Frontal cortex (tissue), 3 donors: ENCODE measurements at regions not wholly inside any gene's neighbourhood (a gene's known extent, or its start where the extent isn't known, plus 50 kb on each side); places are given as distances from the start of the nearest gene placed in this dataset.
"Not testable (repeated sequence)": the region's sequence is repeated elsewhere in the genome, so short reads cannot be mapped to it uniquely, and the experiment has no call there.

ENCODE experiments used
- DNase-seq, 2 donors: peaks; one replicate each; pipeline ENCODE4 v3.0.0; 2012; ENCODE audit warnings: low spot score in 2 of 2
- FAIRE-seq: peaks from 2 replicates; lab custom pipeline; 2012; peaks lifted over from hg19 to GRCh38; lab: Jason Lieb, UNC
- donor health status: control.
- donor health status: control.
- donor health status: control.

- FAIRE-seq (no peak), DNase-seq (no peak)
Measured at GRCh38 chr3:5035113-5035512, 55.9 kb downstream of the BHLHE40 start.

- FAIRE-seq = no peak
- DNase-seq = no peak
Measured at GRCh38 chr3:5035692-5036391, 56.6 kb downstream of the BHLHE40 start.

GRCh38 chr3:5036392-5036766 is 57.1 kb downstream of the BHLHE40 start:
- no peak for FAIRE-seq

DNA sequence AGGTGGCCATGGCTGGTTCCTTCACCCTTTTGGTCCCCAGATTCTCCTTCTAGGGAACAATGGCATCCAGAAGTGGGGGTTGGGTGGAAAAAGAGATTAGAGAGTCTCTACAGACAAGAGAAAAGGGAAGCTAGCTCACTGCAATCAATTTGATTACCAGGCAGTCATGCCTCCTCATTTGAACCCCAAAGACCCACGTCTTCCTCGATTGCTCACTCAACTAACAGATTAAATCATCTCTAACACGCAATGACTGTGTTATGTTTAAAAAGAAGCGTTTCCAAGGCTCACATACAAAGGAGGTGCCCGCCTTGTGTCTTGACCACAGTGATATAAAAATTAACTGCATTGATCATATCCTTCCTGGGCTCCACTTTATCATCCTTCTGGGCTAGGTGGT is 57.6 kb downstream of the BHLHE40 start:
- DNase-seq (no peak), FAIRE-seq (no peak)

More at GRCh38 chr3:5036392-5036766, 57.1 kb downstream of the BHLHE40 start:
- DNase-seq = no peak

DNA sequence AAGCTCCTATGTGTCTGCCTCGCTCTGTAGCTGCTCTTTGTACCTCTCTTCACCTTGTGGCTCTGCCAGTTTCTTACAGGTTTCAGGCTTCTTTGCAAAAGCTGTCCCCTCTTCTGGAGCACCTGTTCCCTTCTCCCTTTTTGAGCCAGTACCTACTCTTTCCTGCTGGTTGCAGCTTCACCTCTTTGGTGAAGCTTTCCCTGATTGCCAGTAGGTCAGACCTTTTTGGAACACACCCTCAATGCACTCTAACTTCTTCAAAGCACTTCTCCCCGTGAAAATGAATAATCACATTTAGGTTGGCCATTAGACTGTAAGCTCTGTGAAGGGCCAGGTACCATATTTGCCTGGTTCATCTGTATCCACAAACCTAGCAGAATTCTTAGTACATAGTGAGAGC is 60.3 kb downstream of the BHLHE40 start:
- DNase-seq (no peak), FAIRE-seq (no peak)

DNA sequence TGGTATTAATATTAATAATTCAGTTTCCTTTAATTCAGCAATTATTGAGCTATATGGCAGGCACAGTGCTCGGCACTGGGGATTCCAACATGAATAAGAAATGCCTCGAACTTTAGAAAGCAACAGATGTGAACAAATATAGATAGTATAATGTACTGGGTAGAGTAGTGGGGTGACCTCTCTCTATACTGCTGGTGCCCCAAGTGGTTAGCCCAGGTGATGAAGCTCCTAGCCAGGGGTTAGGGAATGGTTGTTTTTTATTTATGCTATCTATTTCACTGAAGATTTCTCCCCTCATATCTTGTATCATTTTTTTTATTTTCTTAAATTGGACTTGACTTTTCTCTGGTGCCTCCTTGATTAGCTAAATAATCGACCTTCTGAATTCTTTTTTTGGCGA is 62.1 kb downstream of the BHLHE40 start:
- no peak for FAIRE-seq
- DNase-seq = no peak

DNA sequence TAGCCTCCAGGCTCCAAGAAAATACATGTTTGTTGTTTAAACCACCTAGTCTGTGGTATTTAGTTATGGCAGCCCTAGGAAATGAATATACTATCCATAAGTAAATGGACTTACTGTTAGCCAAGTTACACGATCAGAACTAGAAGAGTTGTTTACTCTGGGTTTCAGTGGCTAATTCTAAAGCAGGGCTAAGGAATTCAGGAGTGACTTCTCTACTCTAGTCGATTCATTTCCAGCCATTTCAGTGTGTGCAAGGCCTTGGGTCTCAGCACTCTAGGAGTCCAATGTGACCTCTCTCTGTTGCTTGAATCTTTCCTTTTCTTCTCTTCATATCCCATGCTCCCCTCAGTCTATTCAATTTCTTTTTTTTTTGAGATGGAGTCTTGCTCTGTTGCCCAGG is 66.7 kb downstream of the BHLHE40 start:
- DNase-seq (no peak), FAIRE-seq (no peak)

GRCh38 chr3:5047764-5048419 is 68.7 kb downstream of the BHLHE40 start:
- no peak for DNase-seq
- FAIRE-seq = no peak

- FAIRE-seq = no peak
- no peak for DNase-seq
Measured at GRCh38 chr3:5051772-5052171, 70.3 kb upstream of the ARL8B start.

GRCh38 chr3:5052247-5052646 is 69.8 kb upstream of the ARL8B start:
- no peak for FAIRE-seq
- DNase-seq = no peak

- DNase-seq (no peak), FAIRE-seq (no peak)
Measured at GRCh38 chr3:5053021-5053831, 68.9 kb upstream of the ARL8B start.

GRCh38 chr3:5054098-5054497 is 68.0 kb upstream of the ARL8B start:
- DNase-seq (no peak), FAIRE-seq (no peak)

DNA sequence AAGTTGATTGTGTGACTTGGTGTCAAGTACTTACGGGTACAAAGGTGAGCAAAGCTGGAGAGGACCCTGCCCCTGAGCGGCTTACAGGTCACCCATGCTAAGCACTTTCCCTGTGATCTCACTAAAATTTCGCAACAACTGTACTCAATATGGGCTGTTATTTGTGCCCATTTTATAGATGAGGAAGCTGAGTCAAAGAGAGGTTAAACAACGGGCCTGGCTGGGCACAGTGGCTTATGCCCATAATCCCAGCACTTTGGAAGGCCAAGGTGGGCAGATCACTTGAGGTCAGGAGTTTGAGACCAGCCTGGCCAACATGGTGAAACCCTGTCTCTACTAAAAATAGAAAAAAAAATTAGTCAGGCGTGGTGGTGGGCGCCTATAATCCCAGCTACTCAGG is 67.5 kb upstream of the ARL8B start:
- DNase-seq, FAIRE-seq: not testable (repeated sequence)

DNA sequence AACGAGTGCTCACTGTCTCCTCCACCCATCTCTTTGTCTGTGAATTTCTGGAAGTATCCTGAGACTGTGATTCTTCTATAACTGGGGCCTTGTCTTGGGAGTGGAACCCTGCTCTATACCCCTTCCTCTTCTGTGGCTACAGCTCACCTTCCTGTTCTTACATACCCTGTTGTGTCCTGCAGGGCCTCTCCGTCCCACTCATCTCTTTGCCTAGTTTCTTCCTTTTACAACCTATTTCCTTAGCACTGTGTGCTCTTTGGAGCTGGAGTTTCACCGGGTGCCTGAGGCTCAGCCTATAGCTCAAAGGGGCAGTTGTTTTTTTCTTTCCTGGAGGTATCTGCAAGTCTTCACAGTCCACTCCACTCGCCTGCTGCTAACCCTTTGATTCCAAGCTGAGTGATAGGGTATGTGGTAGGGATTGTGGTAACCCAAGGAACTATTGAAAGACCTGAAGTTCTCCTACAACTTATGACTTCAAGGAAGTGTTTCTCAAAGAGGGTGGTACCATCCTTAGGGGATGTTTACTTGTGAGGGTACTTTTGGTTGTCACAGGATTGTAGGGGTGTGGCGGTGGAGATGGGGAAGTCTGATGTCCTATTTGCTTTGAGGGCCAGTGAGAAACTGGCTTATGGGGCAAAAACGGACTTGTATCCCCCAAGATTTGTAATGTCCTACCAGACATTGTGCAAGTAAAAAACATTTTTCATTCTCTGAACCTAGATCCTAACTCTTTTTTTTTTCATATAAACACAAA is 66.6 kb upstream of the ARL8B start:
- DNase-seq (no peak), FAIRE-seq (no peak)

DNA sequence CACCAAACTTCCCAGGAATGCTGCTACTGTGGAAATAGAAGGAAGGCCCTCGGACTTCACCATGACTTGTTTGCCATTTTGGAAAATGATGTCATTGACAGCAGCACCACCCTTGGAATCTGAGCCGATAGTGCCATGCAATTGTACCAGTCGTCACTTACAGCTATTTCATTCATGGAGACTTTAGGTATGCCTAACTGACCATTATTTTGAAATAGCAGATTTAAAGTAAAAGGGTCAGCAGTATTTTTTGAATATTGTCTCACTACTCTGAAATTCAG is 66.0 kb upstream of the ARL8B start:
- FAIRE-seq (no peak), DNase-seq (no peak)

GRCh38 chr3:5057272-5057671 is 64.8 kb upstream of the ARL8B start:
- DNase-seq (no peak), FAIRE-seq (no peak)

DNA sequence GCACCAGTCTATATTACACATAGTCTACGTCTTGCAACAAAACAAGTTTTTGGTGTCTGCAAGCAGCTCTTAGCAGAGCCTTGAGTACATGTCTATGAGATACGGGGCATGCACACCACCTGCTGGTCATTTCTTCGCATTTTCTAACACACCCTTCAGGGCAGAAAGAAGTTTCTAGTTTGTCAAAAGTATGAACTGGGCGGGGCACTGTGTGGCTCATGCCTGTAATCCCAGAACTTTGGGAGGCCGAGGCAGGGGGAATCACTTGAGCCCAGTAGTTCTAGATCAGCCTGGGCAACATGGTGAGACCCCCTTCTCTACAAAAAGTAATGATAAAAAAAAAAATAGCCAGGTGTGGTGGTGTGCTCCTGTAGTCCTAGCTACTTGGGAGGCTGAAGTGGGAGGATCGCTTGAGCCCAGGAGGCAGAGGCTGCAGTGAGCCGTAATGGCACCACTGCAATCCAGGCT is 64.2 kb upstream of the ARL8B start:
- DNase-seq (peak in 1 of 2 donors; percentile 40), FAIRE-seq (no peak)

GRCh38 chr3:5058471-5058951 is 63.6 kb upstream of the ARL8B start:
- FAIRE-seq = no peak
- DNase-seq = no peak

- DNase-seq (no peak), FAIRE-seq (no peak)
Measured at GRCh38 chr3:5059782-5060181, 62.3 kb upstream of the ARL8B start.

GRCh38 chr3:5061218-5061569 is 60.9 kb upstream of the ARL8B start:
- FAIRE-seq (no peak), DNase-seq (no peak)
